Activated CD4-positive, alpha-beta T cell treated with anti-CD3 and anti-CD28 coated beads, Interleukin-2, amount 10 ng/mL, durations not matched to agents 24 days and 14 days (primary cell): ENCODE measurements at regions not wholly inside any gene's neighbourhood (a gene's known extent, or its start where the extent isn't known, plus 50 kb on each side); places are given as distances from the start of the nearest gene placed in this dataset.

Experiments used
- DNase-seq: peaks from one replicate; pipeline ENCODE4 v3.0.0; 2022
- H3K27ac Mint-ChIP-seq: one replicate; pipeline ENCODE4 v1.8.0; 2022; ENCODE audit warnings: mild to moderate bottlenecking, mixed read lengths
- H3K27me3 Mint-ChIP-seq: one replicate; pipeline ENCODE4 v1.8.0; 2022; ENCODE audit warnings: mixed read lengths
- H3K36me3 Mint-ChIP-seq: one replicate; pipeline ENCODE4 v1.8.0; 2022; ENCODE audit warnings: low read depth, mild to moderate bottlenecking, mixed read lengths
- H3K4me1 Mint-ChIP-seq: one replicate; pipeline ENCODE4 v1.8.0; 2021; ENCODE audit warnings: mixed read lengths
- H3K4me3 Mint-ChIP-seq: one replicate; pipeline ENCODE4 v1.8.0; 2022; ENCODE audit warnings: mild to moderate bottlenecking, moderate library complexity, mixed read lengths
- H3K9me3 Mint-ChIP-seq: one replicate; pipeline ENCODE4 v1.8.0; 2021; ENCODE audit warnings: mixed read lengths
- intact Hi-C: fragments of 100-400 bp; cut with micrococcal nuclease; formaldehyde crosslinking; loops from one replicate; pipeline ENCODE4 v1.15.1; 2023

DNA sequence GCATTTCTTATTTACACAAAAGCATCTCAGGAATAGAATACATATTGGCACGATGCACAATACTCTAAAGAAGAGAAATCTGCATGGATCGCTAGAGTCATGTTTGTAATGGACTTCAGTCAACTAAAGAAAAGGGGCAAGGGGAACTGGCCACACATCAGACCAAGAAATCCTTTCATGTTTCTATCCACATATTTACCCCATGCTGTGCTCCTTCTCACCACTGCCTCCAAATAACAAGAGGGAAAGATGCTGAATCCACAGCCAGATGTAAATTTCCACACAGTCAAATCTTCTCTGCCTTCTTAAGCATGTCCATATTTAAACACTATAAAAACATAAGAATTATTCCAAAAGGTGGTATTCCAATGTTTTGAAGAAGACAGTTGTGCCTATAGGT, 67.6 kb downstream of the COX18 start:
- no peaks in the 10 kb centered on the region for H3K4me1 Mint-ChIP-seq

DNA sequence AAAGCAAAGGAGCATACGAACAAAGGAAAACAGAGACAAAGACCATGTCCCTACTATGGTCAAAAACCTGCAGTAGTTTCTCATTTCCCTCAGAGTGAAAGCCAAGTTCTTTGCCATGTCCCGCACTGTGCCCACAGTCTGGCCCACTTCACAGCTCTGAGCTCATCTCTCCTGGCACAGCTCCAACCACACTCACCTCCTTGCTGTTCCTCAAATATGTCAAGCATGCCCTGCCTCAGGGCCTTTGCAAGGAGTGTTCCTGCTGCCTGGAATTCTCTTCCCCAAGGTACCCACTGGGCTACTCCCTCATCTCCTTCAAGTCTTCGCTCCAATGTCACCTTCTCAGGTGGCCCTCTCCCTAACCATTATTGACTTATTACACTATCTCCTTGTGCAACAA, 72.1 kb downstream of the COX18 start:
- peaks cover 1% of the 10 kb centered on the region for H3K27me3 Mint-ChIP-seq
- no peak overlapping the region for H3K4me3 Mint-ChIP-seq
- no peaks in the 10 kb centered on the region for H3K4me1 Mint-ChIP-seq
- no peak overlapping the region for H3K27ac Mint-ChIP-seq
- no peaks in the 10 kb centered on the region for H3K9me3 Mint-ChIP-seq
- DNase-seq, result peak; percentile 28
- intact Hi-C loops, result no loop called here
- no peaks in the 10 kb centered on the region for H3K36me3 Mint-ChIP-seq

More for the DNA sequence above, 67.6 kb downstream of the COX18 start:
- Mint-ChIP-seq H3K27ac (no peak overlapping the region), H3K4me3 (no peak overlapping the region), H3K9me3 (no peaks in the 10 kb centered on the region), H3K36me3 (no peaks in the 10 kb centered on the region), H3K27me3 (peaks cover 9% of the 10 kb centered on the region)
- intact Hi-C loops, result no loop called here
- no peak for DNase-seq

GRCh38 chr4:72994670-72995069, 74.8 kb downstream of the COX18 start:
- no peak overlapping the region for H3K27ac Mint-ChIP-seq
- no peaks in the 10 kb centered on the region for H3K4me1 Mint-ChIP-seq
- H3K36me3 Mint-ChIP-seq, result no peaks in the 10 kb centered on the region
- H3K9me3 Mint-ChIP-seq, result no peaks in the 10 kb centered on the region
- intact Hi-C loops, result no loop called here
- H3K4me3 Mint-ChIP-seq, result no peak overlapping the region
- H3K27me3 Mint-ChIP-seq, result peaks cover 4% of the 10 kb centered on the region
- DNase-seq, result peak; percentile 36

- Mint-ChIP-seq H3K4me1 (no peaks in the 10 kb centered on the region), H3K27me3 (peaks cover 4% of the 10 kb centered on the region), H3K4me3 (no peak overlapping the region), H3K27ac (no peak overlapping the region), H3K36me3 (no peaks in the 10 kb centered on the region), H3K9me3 (no peaks in the 10 kb centered on the region)
- intact Hi-C loops, result no loop called here
- no peak for DNase-seq
Measured at GRCh38 chr4:72993876-72994275, 75.6 kb downstream of the COX18 start.

GRCh38 chr4:72991873-72992272, 77.6 kb downstream of the COX18 start:
- Mint-ChIP-seq H3K4me1 (no peaks in the 10 kb centered on the region), H3K27me3 (peaks cover 4% of the 10 kb centered on the region), H3K27ac (no peak overlapping the region), H3K9me3 (no peaks in the 10 kb centered on the region), H3K36me3 (no peaks in the 10 kb centered on the region), H3K4me3 (no peak overlapping the region)
- no peak for DNase-seq
- intact Hi-C loops, result no loop called here

DNA sequence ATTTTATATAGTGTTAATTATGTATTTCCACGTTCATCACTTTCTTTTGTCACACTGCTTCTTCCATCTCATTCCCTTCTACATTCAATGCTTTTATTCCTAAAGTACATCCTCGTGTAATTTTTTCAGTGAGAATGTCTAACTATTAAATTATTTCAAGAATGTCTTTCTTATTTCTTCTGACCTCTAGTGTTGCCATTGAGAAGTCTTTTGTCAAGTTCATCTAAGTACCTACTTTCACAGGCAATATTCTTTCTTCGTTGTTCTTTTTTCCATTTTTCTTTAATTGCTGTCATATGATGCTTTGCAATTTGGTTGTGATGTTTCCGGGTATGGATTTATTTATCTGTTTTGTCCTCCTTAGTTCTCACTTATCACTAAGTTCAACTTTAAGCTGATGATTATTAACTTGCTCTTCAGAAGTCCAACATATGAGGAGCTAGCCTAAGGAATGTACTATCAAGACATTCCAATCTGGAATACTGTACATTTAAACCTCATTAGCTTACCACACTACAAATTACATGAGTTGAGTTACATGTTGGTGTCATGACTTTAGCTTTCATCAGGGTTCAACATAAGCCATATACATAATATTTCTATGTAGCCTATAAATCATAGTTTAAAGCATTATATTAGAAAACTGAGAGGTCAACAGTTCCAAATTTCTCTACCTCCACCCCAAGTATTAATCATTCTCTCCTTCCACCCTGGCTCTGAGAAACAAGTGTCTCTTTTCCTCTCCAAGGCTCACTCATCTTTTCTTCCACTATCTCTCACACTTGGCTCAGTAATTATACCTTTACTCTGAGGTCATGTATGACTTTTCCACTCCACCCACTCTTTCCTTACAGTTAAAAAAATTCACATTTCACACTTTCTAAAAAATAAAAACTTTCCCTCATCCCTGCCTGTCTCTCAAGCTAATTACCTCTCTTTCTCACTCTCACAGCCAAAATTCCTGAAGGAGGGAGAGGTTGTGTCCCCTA, 81.5 kb downstream of the COX18 start:
- Mint-ChIP-seq H3K4me1 (no peaks in the 10 kb centered on the region), H3K27ac (no peak overlapping the region), H3K36me3 (no peaks in the 10 kb centered on the region), H3K27me3 (peaks cover 4% of the 10 kb centered on the region), H3K9me3 (no peaks in the 10 kb centered on the region), H3K4me3 (no peak overlapping the region)
- intact Hi-C loops, result no loop called here
- DNase-seq, result no peak

GRCh38 chr4:72984351-72984750, 85.2 kb downstream of the COX18 start:
- intact Hi-C loops, result no loop called here
- H3K4me1 Mint-ChIP-seq, result no peaks in the 10 kb centered on the region
- no peaks in the 10 kb centered on the region for H3K9me3 Mint-ChIP-seq
- H3K4me3 Mint-ChIP-seq, result no peak overlapping the region
- H3K27ac Mint-ChIP-seq, result no peak overlapping the region
- DNase-seq, result no peak
- no peaks in the 10 kb centered on the region for H3K27me3 Mint-ChIP-seq
- no peaks in the 10 kb centered on the region for H3K36me3 Mint-ChIP-seq

GRCh38 chr4:72983709-72984108, 85.8 kb downstream of the COX18 start:
- Mint-ChIP-seq H3K27me3 (no peaks in the 10 kb centered on the region), H3K9me3 (no peaks in the 10 kb centered on the region), H3K4me3 (no peak overlapping the region), H3K27ac (no peak overlapping the region), H3K36me3 (no peaks in the 10 kb centered on the region), H3K4me1 (no peaks in the 10 kb centered on the region)
- DNase-seq, result no peak
- intact Hi-C loops, result no loop called here

DNA sequence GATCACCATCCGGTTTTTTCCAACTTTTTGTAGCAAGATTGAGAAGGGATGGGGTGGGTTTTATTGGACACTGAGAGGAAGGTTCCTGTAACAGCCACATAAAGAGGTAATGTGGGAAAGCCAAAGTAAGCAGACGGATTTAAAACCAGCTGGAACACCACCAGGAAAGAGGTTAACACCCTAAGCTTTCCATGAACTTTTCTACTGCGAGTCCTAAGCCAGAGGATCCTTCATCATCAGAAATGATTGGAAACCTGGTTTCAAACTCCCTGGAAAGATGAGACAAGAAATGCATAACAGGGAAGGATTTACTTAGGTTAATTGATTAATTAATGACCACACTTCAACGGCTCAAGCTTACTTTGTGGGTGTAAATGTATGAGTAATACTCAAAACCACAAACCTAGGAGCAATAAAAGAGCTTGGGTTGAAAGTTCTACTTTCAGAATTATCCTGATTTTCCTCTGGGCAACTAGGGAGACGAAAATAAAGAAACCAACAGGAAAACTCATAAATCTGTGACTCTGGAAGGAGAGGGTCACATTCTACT, 91.5 kb downstream of the COX18 start:
- no peak overlapping the region for H3K27ac Mint-ChIP-seq
- no peaks in the 10 kb centered on the region for H3K4me1 Mint-ChIP-seq
- no peak for DNase-seq

DNA sequence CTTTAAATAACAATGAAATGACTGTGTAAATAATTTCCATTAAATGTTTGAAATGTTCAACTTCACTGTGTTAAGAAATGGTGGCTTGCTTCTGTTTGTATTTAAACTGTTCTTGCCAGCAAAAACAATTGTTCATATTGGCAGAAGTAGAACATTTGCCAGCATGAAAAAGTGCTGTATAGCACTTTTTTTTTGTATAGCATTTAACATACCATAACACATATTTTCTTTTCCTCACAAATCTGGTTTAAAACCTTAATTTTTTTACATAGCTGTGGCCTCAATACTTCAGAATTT, 94.1 kb downstream of the COX18 start:
- DNase-seq, result no peak
- H3K27me3 Mint-ChIP-seq, result peaks cover 8% of the 10 kb centered on the region
- H3K9me3 Mint-ChIP-seq, result no peaks in the 10 kb centered on the region
- no peak overlapping the region for H3K4me3 Mint-ChIP-seq
- no peaks in the 10 kb centered on the region for H3K36me3 Mint-ChIP-seq
- no peak overlapping the region for H3K27ac Mint-ChIP-seq
- H3K4me1 Mint-ChIP-seq, result no peaks in the 10 kb centered on the region
- intact Hi-C loops, result no loop called here

More for the DNA sequence above, 91.5 kb downstream of the COX18 start:
- Mint-ChIP-seq H3K4me3 (no peak overlapping the region), H3K27me3 (peaks cover 3% of the 10 kb centered on the region), H3K9me3 (no peaks in the 10 kb centered on the region), H3K36me3 (no peaks in the 10 kb centered on the region)
- intact Hi-C loops, result no loop called here

GRCh38 chr4:72974694-72975487, 94.6 kb downstream of the COX18 start:
- Mint-ChIP-seq H3K4me1 (no peaks in the 10 kb centered on the region), H3K9me3 (no peaks in the 10 kb centered on the region), H3K27ac (no peak overlapping the region), H3K36me3 (no peaks in the 10 kb centered on the region), H3K27me3 (peaks cover 8% of the 10 kb centered on the region), H3K4me3 (no peak overlapping the region)
- DNase-seq, result no peak
- intact Hi-C loops, result no loop called here

DNA sequence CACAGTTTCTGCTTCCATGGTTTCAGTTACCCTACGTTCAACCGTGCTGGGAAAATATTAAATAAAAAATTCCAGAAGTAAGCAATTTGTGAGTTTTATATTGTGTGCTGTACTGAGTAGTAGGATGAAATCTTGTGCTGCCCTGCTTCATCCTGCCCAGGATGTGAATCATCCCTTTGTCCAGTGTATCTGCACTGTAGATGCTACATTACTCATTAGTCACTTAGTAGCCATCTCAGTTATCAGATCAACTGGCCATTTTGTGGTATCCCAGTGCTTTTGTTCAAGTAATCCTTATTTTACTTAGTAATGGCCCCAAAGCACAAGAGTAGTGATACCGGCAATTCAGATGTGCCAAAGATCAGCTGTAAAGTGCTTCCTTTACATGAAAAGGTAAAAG, 97.9 kb downstream of the COX18 start:
- Mint-ChIP-seq H3K36me3 (no peaks in the 10 kb centered on the region), H3K9me3 (no peaks in the 10 kb centered on the region), H3K4me1 (peaks cover 2% of the 10 kb centered on the region), H3K27ac (no peak overlapping the region), H3K27me3 (peaks cover 8% of the 10 kb centered on the region), H3K4me3 (no peak overlapping the region)
- DNase-seq, result no peak
- intact Hi-C loops, result no loop called here

GRCh38 chr4:72970756-72971155, 98.8 kb downstream of the COX18 start:
- intact Hi-C loops, result no loop called here
- H3K27me3 Mint-ChIP-seq, result peaks cover 6% of the 10 kb centered on the region
- peaks cover 2% of the 10 kb centered on the region for H3K4me1 Mint-ChIP-seq
- no peak for DNase-seq
- no peak overlapping the region for H3K27ac Mint-ChIP-seq
- H3K36me3 Mint-ChIP-seq, result no peaks in the 10 kb centered on the region
- no peaks in the 10 kb centered on the region for H3K9me3 Mint-ChIP-seq
- H3K4me3 Mint-ChIP-seq, result no peak overlapping the region

DNA sequence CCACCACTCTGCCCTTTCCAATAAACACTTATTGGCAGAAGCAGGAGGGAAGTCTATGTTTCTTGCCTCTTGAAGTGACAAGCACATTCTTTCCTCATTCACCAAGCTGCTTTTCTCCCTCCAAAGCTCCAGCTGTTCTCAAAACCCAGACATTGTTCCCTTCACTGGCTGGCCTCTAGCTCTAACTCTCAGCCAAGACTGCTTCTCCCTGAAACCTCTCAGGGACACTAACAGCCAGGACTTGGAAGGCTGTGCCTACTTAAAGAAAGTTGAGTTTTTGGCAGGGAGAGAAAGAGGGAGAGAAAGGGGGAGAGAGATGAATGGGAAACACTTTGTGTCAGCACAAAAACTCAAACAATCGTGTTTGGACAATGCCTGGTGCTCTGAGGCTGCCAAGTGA, 99.5 kb downstream of the COX18 start:
- Mint-ChIP-seq H3K27ac (no peak overlapping the region), H3K4me1 (peaks cover 2% of the 10 kb centered on the region), H3K27me3 (peaks cover 6% of the 10 kb centered on the region), H3K4me3 (no peak overlapping the region), H3K36me3 (no peaks in the 10 kb centered on the region), H3K9me3 (peaks cover under 1% of the 10 kb centered on the region)
- no peak for DNase-seq
- intact Hi-C loops, result no loop called here
